HG02642 (cell line): ENCODE measurements at regions not wholly inside any gene's neighbourhood (a gene's known extent, or its start where the extent isn't known, plus 50 kb on each side); places are given as distances from the start of the nearest gene placed in this dataset.
"Not testable (repeated sequence)": the region's sequence is repeated elsewhere in the genome, so short reads cannot be mapped to it uniquely, and the experiment has no call there.

Experiments used
- ATAC-seq: cut with Tn5 transposase; IDR thresholded peaks from one replicate; pipeline ENCODE4 v1.9.1; 2021; ENCODE audit warnings: mild to moderate bottlenecking; ENCODE audit not compliant: unreplicated experiment, poor library complexity

GRCh38 chr11:115629456-115630015, 125.3 kb upstream of the CADM1 start:
- no peak for ATAC-seq

GRCh38 chr11:115627666-115628460, 123.6 kb upstream of the CADM1 start:
- no peak for ATAC-seq

- no peak for ATAC-seq
These were observed 122.9 kb upstream of the CADM1 start for GRCh38 chr11:115627071-115627470.

- no peak for ATAC-seq
These were observed 122.2 kb upstream of the CADM1 start for GRCh38 chr11:115626414-115626813.

- ATAC-seq, result no peak
These were observed 121.3 kb upstream of the CADM1 start for GRCh38 chr11:115625502-115625901.

GRCh38 chr11:115624065-115624464, 119.8 kb upstream of the CADM1 start:
- no peak for ATAC-seq

GRCh38 chr11:115623021-115623451, 118.8 kb upstream of the CADM1 start:
- no peak for ATAC-seq

GRCh38 chr11:115618428-115618827, 114.2 kb upstream of the CADM1 start:
- no peak for ATAC-seq

- no peak for ATAC-seq
These were observed 113.6 kb upstream of the CADM1 start for GRCh38 chr11:115617767-115618166.

GRCh38 chr11:115616971-115617370, 112.8 kb upstream of the CADM1 start:
- ATAC-seq, result no peak

GRCh38 chr11:115613986-115614632, 109.9 kb upstream of the CADM1 start:
- no peak for ATAC-seq

GRCh38 chr11:115613004-115613403, 108.8 kb upstream of the CADM1 start:
- no peak for ATAC-seq

GRCh38 chr11:115612046-115612730, 108.0 kb upstream of the CADM1 start:
- no peak for ATAC-seq

GRCh38 chr11:115611343-115611742, 107.1 kb upstream of the CADM1 start:
- ATAC-seq, result no peak

- ATAC-seq, result no peak
These were observed 106.7 kb upstream of the CADM1 start for GRCh38 chr11:115610908-115611307.

GRCh38 chr11:115610234-115610633, 106.0 kb upstream of the CADM1 start:
- ATAC-seq, result not testable (repeated sequence)

- ATAC-seq, result no peak
These were observed 104.8 kb upstream of the CADM1 start for GRCh38 chr11:115608976-115609375.

GRCh38 chr11:115607621-115608221, 103.5 kb upstream of the CADM1 start:
- no peak for ATAC-seq

GRCh38 chr11:115606498-115607220, 102.4 kb upstream of the CADM1 start:
- ATAC-seq, result no peak
